GM10266 (cell line): ENCODE measurements at regions not wholly inside any gene's neighbourhood (a gene's known extent, or its start where the extent isn't known, plus 50 kb on each side); places are given as distances from the start of the nearest gene placed in this dataset.
A peak's percentile ranks its signal among the peaks of the same experiment; 100 is the strongest.

Experiments used
- DNase-seq: peaks from one replicate; pipeline ENCODE4 v3.0.0; 2012; ENCODE audit errors: extremely low spot score
- CTCF ChIP-seq: IDR thresholded peaks from 2 replicates; pipeline ENCODE4 v1.5.1; 2012; ENCODE audit warnings: mild to moderate bottlenecking, low read depth; ENCODE audit not compliant: control insufficient read depth, insufficient read depth; ENCODE audit errors: missing control alignments

GRCh38 chr16:64065523-64065922, 1056.3 kb downstream of the CDH11 start:
- TF ChIP-seq CTCF: no peak
- no peak for DNase-seq

DNA sequence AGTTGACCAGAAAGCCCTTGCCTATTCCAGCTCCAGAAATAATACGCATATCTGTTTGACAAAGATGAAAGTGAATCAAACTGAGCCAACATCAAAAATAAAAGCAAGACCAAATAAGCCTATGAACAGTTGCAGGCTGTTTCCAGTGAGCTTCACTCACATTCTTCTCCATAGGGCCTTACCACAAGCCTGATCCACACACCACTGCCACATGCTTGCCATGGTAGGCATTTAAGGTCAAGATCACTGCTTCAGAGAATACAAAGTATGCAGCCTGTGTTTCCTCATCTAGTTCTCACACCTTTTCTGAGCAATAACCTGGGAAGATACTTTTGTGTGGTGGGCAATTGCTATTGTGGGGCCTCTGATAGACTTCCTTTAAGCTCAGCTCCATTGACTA, 1060.2 kb downstream of the CDH11 start:
- no peak for TF ChIP-seq CTCF
- no peak for DNase-seq

GRCh38 chr16:64060631-64061030, 1061.2 kb downstream of the CDH11 start:
- no peak for DNase-seq
- TF ChIP-seq CTCF: no peak

GRCh38 chr16:64058685-64059084, 1063.2 kb downstream of the CDH11 start:
- no peak for TF ChIP-seq CTCF

DNA sequence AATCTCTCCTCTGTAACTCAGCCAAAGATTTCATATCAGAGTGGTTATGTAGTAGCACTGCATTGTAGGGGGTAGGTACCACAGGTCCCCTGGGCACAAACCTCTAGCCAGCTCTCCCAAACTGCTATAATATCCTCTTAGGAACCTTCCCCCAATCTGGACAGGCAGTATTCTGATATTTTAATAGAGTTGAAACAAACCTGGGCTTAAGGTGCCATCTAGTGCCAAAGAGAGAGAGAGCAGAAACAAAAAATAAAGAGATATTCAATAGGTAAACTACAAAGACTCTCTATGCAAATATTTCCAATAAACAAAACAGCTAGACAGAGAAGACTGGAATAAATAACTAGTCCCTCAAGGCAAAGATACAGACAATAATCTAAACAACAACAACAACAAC, 1070.0 kb downstream of the CDH11 start:
- peak; percentile 16 for TF ChIP-seq CTCF

More at GRCh38 chr16:64058685-64059084, 1063.2 kb downstream of the CDH11 start:
- DNase-seq: no peak

GRCh38 chr16:64047878-64048277, 1074.0 kb downstream of the CDH11 start:
- no peak for DNase-seq
- TF ChIP-seq CTCF: no peak

More for the DNA sequence above, 1070.0 kb downstream of the CDH11 start:
- no peak for DNase-seq

GRCh38 chr16:64047207-64047606, 1074.7 kb downstream of the CDH11 start:
- no peak for DNase-seq
- TF ChIP-seq CTCF: no peak
